ENCODE measurements at regions not wholly inside any gene's neighbourhood (a gene's known extent, or its start where the extent isn't known, plus 50 kb on each side); places are given as distances from the start of the nearest gene placed in this dataset.
"Not testable (repeated sequence)": the region's sequence is repeated elsewhere in the genome, so short reads cannot be mapped to it uniquely, and the experiment has no call there.

DNA sequence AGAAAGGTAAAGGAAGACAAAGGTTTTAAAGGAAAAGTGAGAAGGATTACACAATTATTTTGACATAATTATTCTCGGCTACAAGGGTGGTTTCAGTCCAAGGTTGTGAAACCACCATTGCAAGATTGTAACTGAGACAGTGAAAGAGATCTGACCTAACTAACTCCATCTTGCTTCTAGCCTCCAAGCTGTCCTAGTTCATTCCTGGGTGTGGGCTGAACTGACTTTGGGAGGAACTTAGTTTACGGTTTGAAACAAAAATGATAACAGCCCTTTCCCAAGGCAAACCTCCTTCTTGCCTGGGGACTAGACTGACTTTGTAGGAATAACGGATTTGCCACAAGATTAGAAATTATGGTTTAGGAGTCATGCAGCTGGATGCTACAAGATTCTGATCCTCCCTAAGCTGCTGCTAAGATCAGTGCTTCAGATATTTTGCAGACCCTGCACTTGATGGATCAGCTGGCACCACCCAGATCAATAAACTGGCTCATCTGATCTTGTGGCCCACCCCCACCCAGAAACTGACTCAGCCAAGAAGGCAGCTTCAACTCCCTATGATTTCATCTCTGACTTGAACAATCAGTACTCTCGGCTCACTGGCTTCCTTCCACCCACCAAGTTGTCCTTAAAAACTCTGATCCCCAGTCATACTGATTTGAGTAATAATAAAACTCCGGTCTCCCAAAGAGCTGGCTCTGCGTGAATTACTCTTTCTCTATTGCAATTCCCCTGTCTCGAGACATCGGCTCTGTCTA lies 57.7 kb upstream of the AADACL2 start:
- H3K27ac Mint-ChIP-seq = no peak overlapping the region
- CTCF ChIA-PET = interaction anchor here (0.7 kb wide), 1 partner anchor 1067 kb away, joined by 6 read pairs; no protein-coding TSS in a partner anchor
- POLR2A ChIA-PET = no interaction called here
- H3K4me3 Mint-ChIP-seq = no peak overlapping the region
- H3K4me1 Mint-ChIP-seq = no peaks in the 10 kb centered on the region
- DNase-seq = no peak
- H3K27me3 Mint-ChIP-seq = no peaks in the 10 kb centered on the region
- peaks cover 3% of the 10 kb centered on the region for H3K9me3 Mint-ChIP-seq
- no peaks in the 10 kb centered on the region for H3K36me3 Mint-ChIP-seq (ENCODE audit: low read depth)

DNA sequence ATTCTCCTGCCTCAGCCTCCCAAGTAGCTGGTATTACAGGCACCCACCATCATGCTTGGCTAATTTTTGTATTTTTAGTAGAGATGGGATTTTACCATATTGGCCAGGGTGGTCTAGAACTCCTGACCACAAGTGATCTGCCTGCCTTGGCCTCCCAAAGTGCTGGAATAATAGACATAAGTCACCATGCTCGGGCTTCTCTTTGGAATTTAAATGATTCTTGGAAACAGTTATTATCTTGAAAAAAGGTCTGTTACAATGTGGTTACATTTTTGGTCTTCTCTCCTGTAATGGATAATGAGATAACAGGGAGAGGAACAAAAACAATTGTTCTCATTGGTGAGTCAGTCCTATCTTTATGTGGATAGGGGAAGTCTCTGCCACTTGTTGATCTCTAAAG lies 59.8 kb upstream of the AADACL2 start:
- H3K4me1 Mint-ChIP-seq = no peaks in the 10 kb centered on the region
- CTCF ChIA-PET = no interaction called here
- H3K9me3 Mint-ChIP-seq = peaks cover 3% of the 10 kb centered on the region

DNA sequence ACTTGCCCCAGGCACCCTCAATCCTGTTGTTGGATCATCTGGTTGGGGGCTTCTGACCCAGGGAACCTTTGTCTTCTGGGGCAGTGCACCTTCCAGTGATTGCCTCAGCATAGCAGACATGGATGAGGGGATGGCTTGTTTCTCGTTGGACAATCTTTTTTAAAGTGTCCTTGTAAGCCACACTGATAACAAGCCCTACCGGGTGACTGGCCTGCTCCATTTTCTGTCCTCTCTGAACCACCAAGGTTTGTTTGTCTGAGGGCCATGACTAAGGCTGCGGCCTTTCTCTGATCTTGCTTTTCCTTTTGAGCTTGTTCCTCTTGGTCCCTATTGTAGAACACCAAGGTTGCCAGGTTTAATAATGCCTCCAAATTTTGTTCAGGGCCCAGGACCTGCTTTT lies 66.0 kb upstream of the AADACL2 start:
- H3K4me3 Mint-ChIP-seq; H3K27ac Mint-ChIP-seq; H3K36me3 Mint-ChIP-seq (ENCODE audit: low read depth); H3K4me1 Mint-ChIP-seq; H3K27me3 Mint-ChIP-seq; POLR2A ChIA-PET; DNase-seq; CTCF ChIA-PET; H3K9me3 Mint-ChIP-seq: not testable (repeated sequence)

More for the DNA sequence above, 59.8 kb upstream of the AADACL2 start:
- DNase-seq = no peak
- Mint-ChIP-seq H3K27ac (no peak overlapping the region), H3K36me3 (ENCODE audit: low read depth) (no peaks in the 10 kb centered on the region), H3K4me3 (no peak overlapping the region), H3K27me3 (no peaks in the 10 kb centered on the region)
- POLR2A ChIA-PET = no interaction called here

DNA sequence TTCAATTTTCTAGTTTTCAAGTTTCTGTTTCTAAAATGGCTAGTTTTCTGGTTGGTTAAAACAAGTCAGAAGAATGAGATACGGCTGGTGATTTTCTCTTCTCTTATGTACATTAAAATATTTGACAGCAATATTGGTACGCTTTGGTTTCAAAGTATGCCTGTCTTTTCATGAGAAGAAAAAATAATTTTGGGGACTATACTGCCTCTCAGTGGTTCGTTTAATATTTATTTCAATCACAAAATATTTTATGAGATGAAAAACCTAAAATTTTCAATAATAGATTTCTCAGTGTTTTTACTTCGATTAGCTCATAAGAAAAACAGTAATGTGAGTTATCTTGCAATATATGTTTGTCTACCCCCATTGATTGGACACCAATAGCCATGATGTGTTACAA lies 72.8 kb upstream of the AADACL2 start:
- Mint-ChIP-seq H3K9me3 (no peaks in the 10 kb centered on the region), H3K27ac (no peak overlapping the region), H3K4me1 (no peaks in the 10 kb centered on the region), H3K4me3 (no peak overlapping the region), H3K36me3 (ENCODE audit: low read depth) (no peaks in the 10 kb centered on the region), H3K27me3 (peaks cover 2% of the 10 kb centered on the region)
- ChIA-PET CTCF (no interaction called here), POLR2A (no interaction called here)
- no peak for DNase-seq

DNA sequence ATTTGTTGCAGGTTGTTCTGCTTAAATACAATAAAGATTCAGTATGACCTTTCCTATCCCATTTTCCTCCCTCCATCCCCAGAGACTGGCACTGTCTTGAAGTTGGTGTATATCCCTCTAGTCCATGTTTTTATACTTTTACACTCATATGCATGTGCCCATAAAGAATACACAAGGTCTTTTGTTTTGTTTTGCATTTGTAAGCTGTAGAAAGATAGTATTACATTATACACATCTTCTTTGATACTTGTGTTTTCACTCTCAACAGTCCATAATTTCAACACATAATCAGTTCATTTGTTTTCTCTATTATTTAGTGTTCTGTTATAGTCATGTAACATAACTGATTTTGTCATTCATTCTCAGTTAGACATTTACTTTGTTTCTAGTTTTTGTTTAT lies 88.7 kb upstream of the AADACL2 start:
- no peaks in the 10 kb centered on the region for H3K4me1 Mint-ChIP-seq

DNA sequence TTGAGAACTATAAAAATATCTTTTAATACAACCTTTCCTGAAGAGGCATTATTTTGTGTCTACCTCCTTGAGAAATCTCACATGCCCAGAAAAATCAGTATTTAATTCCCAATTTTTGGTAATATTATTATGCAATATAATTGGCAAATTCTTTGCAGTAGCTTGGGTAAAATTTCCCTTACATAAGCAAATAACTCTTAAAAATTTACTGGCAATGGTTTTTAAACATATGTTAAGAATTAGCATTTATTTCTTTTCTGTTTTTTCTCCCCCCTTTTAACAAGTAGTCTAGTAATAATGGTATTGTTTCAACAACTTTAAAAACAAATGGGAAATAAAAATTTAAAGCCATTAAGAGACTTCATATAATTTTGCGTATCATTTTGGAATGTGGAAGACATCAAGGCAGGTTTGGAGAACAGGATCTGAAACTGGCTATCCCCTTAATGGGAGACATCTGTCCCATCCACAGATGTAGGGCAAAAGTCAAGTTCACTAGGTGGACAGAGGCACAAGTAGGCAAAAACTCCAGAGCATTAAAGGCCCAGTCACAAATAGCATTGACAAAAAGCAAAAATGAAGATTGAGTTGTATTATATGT lies 89.6 kb upstream of the AADACL2 start:
- Mint-ChIP-seq H3K9me3 (no peaks in the 10 kb centered on the region), H3K27me3 (peaks cover 4% of the 10 kb centered on the region), H3K4me3 (no peak overlapping the region), H3K4me1 (no peaks in the 10 kb centered on the region), H3K27ac (no peak overlapping the region), H3K36me3 (ENCODE audit: low read depth) (no peaks in the 10 kb centered on the region)
- no peak for DNase-seq
- POLR2A ChIA-PET = no interaction called here
- CTCF ChIA-PET = no interaction called here

More for the DNA sequence above, 88.7 kb upstream of the AADACL2 start:
- ChIA-PET POLR2A (no interaction called here), CTCF (no interaction called here)
- DNase-seq = no peak
- H3K4me3 Mint-ChIP-seq = no peak overlapping the region
- H3K27ac Mint-ChIP-seq = no peak overlapping the region
- H3K27me3 Mint-ChIP-seq = peaks cover 4% of the 10 kb centered on the region
- no peaks in the 10 kb centered on the region for H3K36me3 Mint-ChIP-seq (ENCODE audit: low read depth)
- H3K9me3 Mint-ChIP-seq = no peaks in the 10 kb centered on the region

DNA sequence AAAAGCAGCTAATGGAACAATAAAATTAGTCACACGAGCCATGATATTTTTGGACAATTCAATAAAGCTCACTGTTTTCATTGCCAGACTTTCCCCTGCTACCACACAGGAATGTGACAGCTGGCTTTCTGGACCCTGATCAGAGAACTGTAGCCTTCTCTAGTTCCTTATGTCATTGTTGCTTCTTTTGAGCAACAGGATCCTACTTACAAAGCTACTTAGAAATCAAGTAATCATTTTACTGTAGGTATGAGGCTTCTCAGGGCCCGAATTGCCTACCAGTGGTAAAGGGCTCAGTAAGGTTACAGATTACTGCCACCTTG lies 94.3 kb upstream of the AADACL2 start:
- Mint-ChIP-seq H3K27ac (no peak overlapping the region), H3K4me1 (no peaks in the 10 kb centered on the region), H3K27me3 (no peaks in the 10 kb centered on the region), H3K9me3 (no peaks in the 10 kb centered on the region), H3K36me3 (ENCODE audit: low read depth) (no peaks in the 10 kb centered on the region), H3K4me3 (no peak overlapping the region)
- ChIA-PET POLR2A (no interaction called here), CTCF (no interaction called here)
- no peak for DNase-seq

- CTCF ChIA-PET = interaction anchor here (0.7 kb wide), 1 partner anchor 18 kb away, joined by 3 read pairs; no protein-coding TSS in a partner anchor
- no peak for DNase-seq
- H3K4me1 Mint-ChIP-seq = no peaks in the 10 kb centered on the region
- no peaks in the 10 kb centered on the region for H3K27me3 Mint-ChIP-seq
- no peak overlapping the region for H3K27ac Mint-ChIP-seq
- no peak overlapping the region for H3K4me3 Mint-ChIP-seq
- POLR2A ChIA-PET = no interaction called here
- H3K36me3 Mint-ChIP-seq (ENCODE audit: low read depth) = no peaks in the 10 kb centered on the region
- H3K9me3 Mint-ChIP-seq = no peaks in the 10 kb centered on the region
Measured at GRCh38 chr3:151638555-151639417, 94.9 kb upstream of the AADACL2 start.

- Mint-ChIP-seq H3K4me1 (no peaks in the 10 kb centered on the region), H3K27me3 (no peaks in the 10 kb centered on the region), H3K36me3 (ENCODE audit: low read depth) (no peaks in the 10 kb centered on the region), H3K27ac (no peak overlapping the region), H3K4me3 (no peak overlapping the region), H3K9me3 (no peaks in the 10 kb centered on the region)
- ChIA-PET CTCF (no interaction called here), POLR2A (no interaction called here)
- DNase-seq = no peak
Measured at GRCh38 chr3:151635905-151636304, 97.8 kb upstream of the AADACL2 start.

- Mint-ChIP-seq H3K4me3 (no peak overlapping the region), H3K36me3 (ENCODE audit: low read depth) (no peaks in the 10 kb centered on the region), H3K27me3 (no peaks in the 10 kb centered on the region), H3K27ac (no peak overlapping the region), H3K9me3 (no peaks in the 10 kb centered on the region), H3K4me1 (no peaks in the 10 kb centered on the region)
- ChIA-PET CTCF (interaction anchor here (2.0 kb wide), 1 partner anchor 11 kb away, joined by 5 read pairs; no protein-coding TSS in a partner anchor), POLR2A (no interaction called here)
- no peak for DNase-seq
Measured at GRCh38 chr3:151631946-151632345, 101.8 kb upstream of the AADACL2 start.

- CTCF ChIA-PET = interaction anchor here (1.3 to 2.0 kb wide), 2 partner anchors 12 to 56 kb away, joined by 3 to 5 read pairs; no protein-coding TSS in a partner anchor
- Mint-ChIP-seq H3K27ac (no peak overlapping the region), H3K9me3 (no peaks in the 10 kb centered on the region), H3K4me1 (no peaks in the 10 kb centered on the region), H3K4me3 (no peak overlapping the region), H3K36me3 (ENCODE audit: low read depth) (no peaks in the 10 kb centered on the region), H3K27me3 (no peaks in the 10 kb centered on the region)
- POLR2A ChIA-PET = no interaction called here
- DNase-seq = no peak
Measured at GRCh38 chr3:151630938-151631441, 102.7 kb upstream of the AADACL2 start.

DNA sequence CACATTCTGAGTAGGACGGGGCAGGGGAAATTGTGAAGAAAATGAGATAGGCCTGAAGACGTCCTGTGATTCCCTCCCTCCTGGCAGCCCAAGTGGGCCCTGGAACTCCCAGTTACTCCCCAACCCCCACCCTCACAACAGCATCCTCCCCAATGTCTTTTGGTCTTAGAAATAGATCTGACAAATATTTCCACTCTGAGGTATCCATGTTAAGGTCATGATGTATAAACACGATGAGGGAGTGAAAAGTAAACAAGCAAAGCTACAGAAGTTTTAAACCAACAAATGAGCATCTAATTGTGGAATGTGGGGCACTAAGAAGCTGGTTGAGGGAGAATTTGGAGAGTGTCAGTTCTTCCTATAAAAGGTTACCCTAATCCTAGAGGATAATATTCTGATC lies 103.7 kb upstream of the AADACL2 start:
- no peak for DNase-seq
- no peaks in the 10 kb centered on the region for H3K36me3 Mint-ChIP-seq (ENCODE audit: low read depth)
- H3K27me3 Mint-ChIP-seq = no peaks in the 10 kb centered on the region
- no peak overlapping the region for H3K27ac Mint-ChIP-seq
- no peak overlapping the region for H3K4me3 Mint-ChIP-seq
- H3K4me1 Mint-ChIP-seq = no peaks in the 10 kb centered on the region
- H3K9me3 Mint-ChIP-seq = no peaks in the 10 kb centered on the region
- CTCF ChIA-PET = interaction anchor here (1.3 kb wide), 1 partner anchor 55 kb away, joined by 3 read pairs; no protein-coding TSS in a partner anchor
- POLR2A ChIA-PET = no interaction called here

GRCh38 chr3:151625586-151625985 lies 108.1 kb upstream of the AADACL2 start:
- no peak for DNase-seq
- no peaks in the 10 kb centered on the region for H3K9me3 Mint-ChIP-seq
- no peaks in the 10 kb centered on the region for H3K4me1 Mint-ChIP-seq
- no peak overlapping the region for H3K4me3 Mint-ChIP-seq
- no peaks in the 10 kb centered on the region for H3K36me3 Mint-ChIP-seq (ENCODE audit: low read depth)
- no peak overlapping the region for H3K27ac Mint-ChIP-seq
- ChIA-PET POLR2A (no interaction called here), CTCF (no interaction called here)
- H3K27me3 Mint-ChIP-seq = no peaks in the 10 kb centered on the region

Data from activated CD4-positive, alpha-beta T cell treated with anti-CD3 and anti-CD28 coated beads, Interleukin-2, amount 10 ng/mL, durations not matched to agents 7 days and 5 days (primary cell).